ENCODE measurements at regions not wholly inside any gene's neighbourhood (a gene's known extent, or its start where the extent isn't known, plus 50 kb on each side); places are given as distances from the start of the nearest gene placed in this dataset.

GRCh38 chr14:28151926-28152325, 614.7 kb upstream of the FOXG1 start:
- no peaks in the 10 kb centered on the region for H3K36me3 ChIP-seq (ENCODE audit: control insufficient read depth, insufficient read depth, low read length)
- ATAC-seq (no peak), DNase-seq (ENCODE audit: low read depth, low spot score) (no peak)
- in situ Hi-C loops (cut with HindIII; ENCODE audit: low pct_unique_long_range_greater_than_20kb, low sequenced_read_pairs) (no loop called here), intact Hi-C loops (cut with micrococcal nuclease; ENCODE audit: unreplicated experiment) (no loop called here)
- no peak overlapping the region for H3K4me3 ChIP-seq (ENCODE audit: low read depth in 2 of 2, low read length in 2 of 2)
- no peak for TF ChIP-seq TCF7L2 (IDR thresholded peaks at IDR 0.05; ENCODE audit: low read depth, low read length)
- TF ChIP-seq POLR2AphosphoS5 (IDR thresholded peaks at IDR 0.05; ENCODE audit: low read depth, low read length) = no peak
- TF ChIP-seq, protein P1, sequence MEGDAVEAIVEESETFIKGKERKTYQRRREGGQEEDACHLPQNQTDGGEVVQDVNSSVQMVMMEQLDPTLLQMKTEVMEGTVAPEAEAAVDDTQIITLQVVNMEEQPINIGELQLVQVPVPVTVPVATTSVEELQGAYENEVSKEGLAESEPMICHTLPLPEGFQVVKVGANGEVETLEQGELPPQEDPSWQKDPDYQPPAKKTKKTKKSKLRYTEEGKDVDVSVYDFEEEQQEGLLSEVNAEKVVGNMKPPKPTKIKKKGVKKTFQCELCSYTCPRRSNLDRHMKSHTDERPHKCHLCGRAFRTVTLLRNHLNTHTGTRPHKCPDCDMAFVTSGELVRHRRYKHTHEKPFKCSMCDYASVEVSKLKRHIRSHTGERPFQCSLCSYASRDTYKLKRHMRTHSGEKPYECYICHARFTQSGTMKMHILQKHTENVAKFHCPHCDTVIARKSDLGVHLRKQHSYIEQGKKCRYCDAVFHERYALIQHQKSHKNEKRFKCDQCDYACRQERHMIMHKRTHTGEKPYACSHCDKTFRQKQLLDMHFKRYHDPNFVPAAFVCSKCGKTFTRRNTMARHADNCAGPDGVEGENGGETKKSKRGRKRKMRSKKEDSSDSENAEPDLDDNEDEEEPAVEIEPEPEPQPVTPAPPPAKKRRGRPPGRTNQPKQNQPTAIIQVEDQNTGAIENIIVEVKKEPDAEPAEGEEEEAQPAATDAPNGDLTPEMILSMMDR (IDR thresholded peaks at IDR 0.05) = no peak
- TF ChIP-seq, protein P2, sequence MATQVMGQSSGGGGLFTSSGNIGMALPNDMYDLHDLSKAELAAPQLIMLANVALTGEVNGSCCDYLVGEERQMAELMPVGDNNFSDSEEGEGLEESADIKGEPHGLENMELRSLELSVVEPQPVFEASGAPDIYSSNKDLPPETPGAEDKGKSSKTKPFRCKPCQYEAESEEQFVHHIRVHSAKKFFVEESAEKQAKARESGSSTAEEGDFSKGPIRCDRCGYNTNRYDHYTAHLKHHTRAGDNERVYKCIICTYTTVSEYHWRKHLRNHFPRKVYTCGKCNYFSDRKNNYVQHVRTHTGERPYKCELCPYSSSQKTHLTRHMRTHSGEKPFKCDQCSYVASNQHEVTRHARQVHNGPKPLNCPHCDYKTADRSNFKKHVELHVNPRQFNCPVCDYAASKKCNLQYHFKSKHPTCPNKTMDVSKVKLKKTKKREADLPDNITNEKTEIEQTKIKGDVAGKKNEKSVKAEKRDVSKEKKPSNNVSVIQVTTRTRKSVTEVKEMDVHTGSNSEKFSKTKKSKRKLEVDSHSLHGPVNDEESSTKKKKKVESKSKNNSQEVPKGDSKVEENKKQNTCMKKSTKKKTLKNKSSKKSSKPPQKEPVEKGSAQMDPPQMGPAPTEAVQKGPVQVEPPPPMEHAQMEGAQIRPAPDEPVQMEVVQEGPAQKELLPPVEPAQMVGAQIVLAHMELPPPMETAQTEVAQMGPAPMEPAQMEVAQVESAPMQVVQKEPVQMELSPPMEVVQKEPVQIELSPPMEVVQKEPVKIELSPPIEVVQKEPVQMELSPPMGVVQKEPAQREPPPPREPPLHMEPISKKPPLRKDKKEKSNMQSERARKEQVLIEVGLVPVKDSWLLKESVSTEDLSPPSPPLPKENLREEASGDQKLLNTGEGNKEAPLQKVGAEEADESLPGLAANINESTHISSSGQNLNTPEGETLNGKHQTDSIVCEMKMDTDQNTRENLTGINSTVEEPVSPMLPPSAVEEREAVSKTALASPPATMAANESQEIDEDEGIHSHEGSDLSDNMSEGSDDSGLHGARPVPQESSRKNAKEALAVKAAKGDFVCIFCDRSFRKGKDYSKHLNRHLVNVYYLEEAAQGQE (IDR thresholded peaks at IDR 0.05; ENCODE audit: insufficient read depth in 1 of 2, low read depth in 2 of 2, low read length in 1 of 2) = no peak
- no peak for TF ChIP-seq SIN3A (IDR thresholded peaks at IDR 0.05; ENCODE audit: borderline replicate concordance, insufficient read depth, low read depth, low read length)
- H3K27me3 ChIP-seq (ENCODE audit: control insufficient read depth, insufficient read depth, low read length) = no peaks in the 10 kb centered on the region
- no TSS peak for BruUV-seq (replicated peaks)
- CTCF ChIA-PET = no interaction called here
- POLR2A ChIA-PET = no interaction called here
- H3K4me1 ChIP-seq (ENCODE audit: control insufficient read depth, insufficient read depth, low read length) = no peaks in the 10 kb centered on the region
- no peak overlapping the region for H3K27ac ChIP-seq (ENCODE audit: low read length)
- H3K9me3 ChIP-seq (ENCODE audit: control insufficient read depth, insufficient read depth, low read depth, low read length) = no peaks in the 10 kb centered on the region

DNA sequence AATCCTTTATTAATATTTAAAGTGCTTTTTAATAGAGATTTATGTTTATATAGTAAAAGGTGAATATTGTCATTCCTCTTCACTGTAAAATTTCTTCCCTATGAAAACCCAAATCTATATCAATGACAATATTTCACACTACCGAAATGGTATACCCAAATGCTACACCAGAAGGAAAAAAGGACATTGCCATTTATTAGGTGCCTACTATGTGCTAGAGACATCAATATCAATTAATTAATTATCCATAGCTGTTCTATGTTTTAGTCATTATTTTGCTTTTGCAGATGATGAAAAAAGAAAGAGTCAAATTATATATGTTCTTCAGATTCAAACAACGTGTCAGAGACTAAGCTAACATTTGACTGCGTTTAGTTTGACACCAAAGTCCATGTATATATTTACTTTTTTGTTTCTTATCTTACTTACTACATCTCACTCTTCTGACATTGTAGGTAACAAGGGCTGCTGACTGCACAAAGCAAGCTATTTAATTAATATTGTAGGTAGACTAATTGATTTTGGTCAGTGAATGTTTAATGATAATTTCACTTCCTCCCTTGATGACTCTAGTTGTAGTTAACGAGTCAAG, 614.0 kb upstream of the FOXG1 start:
- CTCF ChIA-PET = no interaction called here

More for the DNA sequence above, 614.0 kb upstream of the FOXG1 start:
- DNase-seq (ENCODE audit: low read depth, low spot score) (no peak), ATAC-seq (no peak)
- in situ Hi-C loops (cut with HindIII; ENCODE audit: low pct_unique_long_range_greater_than_20kb, low sequenced_read_pairs) = no loop called here
- intact Hi-C loops (cut with micrococcal nuclease; ENCODE audit: unreplicated experiment) = no loop called here
- TF ChIP-seq SIN3A (IDR thresholded peaks at IDR 0.05; ENCODE audit: borderline replicate concordance, insufficient read depth, low read depth, low read length) (no peak), TCF7L2 (IDR thresholded peaks at IDR 0.05; ENCODE audit: low read depth, low read length) (no peak), POLR2AphosphoS5 (IDR thresholded peaks at IDR 0.05; ENCODE audit: low read depth, low read length) (no peak)
- TF ChIP-seq, protein P1 (IDR thresholded peaks at IDR 0.05) = no peak
- TF ChIP-seq, protein P2 (IDR thresholded peaks at IDR 0.05; ENCODE audit: insufficient read depth in 1 of 2, low read depth in 2 of 2, low read length in 1 of 2) = no peak
- Histone ChIP-seq H3K36me3 (ENCODE audit: control insufficient read depth, insufficient read depth, low read length) (no peaks in the 10 kb centered on the region), H3K27me3 (ENCODE audit: control insufficient read depth, insufficient read depth, low read length) (no peaks in the 10 kb centered on the region), H3K27ac (ENCODE audit: low read length) (no peak overlapping the region), H3K4me3 (ENCODE audit: low read depth in 2 of 2, low read length in 2 of 2) (no peak overlapping the region), H3K9me3 (ENCODE audit: control insufficient read depth, insufficient read depth, low read depth, low read length) (no peaks in the 10 kb centered on the region), H3K4me1 (ENCODE audit: control insufficient read depth, insufficient read depth, low read length) (no peaks in the 10 kb centered on the region)
- BruUV-seq (replicated peaks) = no TSS peak
- POLR2A ChIA-PET = no interaction called here
